ENCODE measurements at regions not wholly inside any gene's neighbourhood (a gene's known extent, or its start where the extent isn't known, plus 50 kb on each side); places are given as distances from the start of the nearest gene placed in this dataset.

- Histone ChIP-seq H3K27ac (ENCODE audit: extremely low read depth, low read depth, low read length) (no peak overlapping the region), H3K9me3 (replicated peaks; ENCODE audit: control insufficient read depth, insufficient read depth, low read depth, low read length) (no peaks in the 10 kb centered on the region), H3K4me2 (ENCODE audit: insufficient read depth, low read length) (no peak overlapping the region), H3K79me2 (ENCODE audit: control insufficient read depth, insufficient read depth, low read length) (no peaks in the 10 kb centered on the region), H3K9ac (ENCODE audit: insufficient read depth in 1 of 2, low read depth in 2 of 2, low read length in 2 of 2) (no peak overlapping the region), H3K9me1 (ENCODE audit: control insufficient read depth, insufficient read depth, low read length) (no peaks in the 10 kb centered on the region), H3K4me1 (replicated peaks in 1 of 2; ENCODE audit: control insufficient read depth in 2 of 2, insufficient read depth in 2 of 2, low read length in 2 of 2) (no peaks in the 10 kb centered on the region), H3K36me3 (ENCODE audit: control insufficient read depth, insufficient read depth, low read length) (no peaks in the 10 kb centered on the region), H2AFZ (ENCODE audit: low read depth, low read length) (no peak overlapping the region), H4K20me1 (replicated peaks; ENCODE audit: control insufficient read depth, insufficient read depth, low read length) (no peaks in the 10 kb centered on the region), H3K27me3 (ENCODE audit: control insufficient read depth in 2 of 2, insufficient read depth in 2 of 2, low read length in 2 of 2) (no peaks in the 10 kb centered on the region), H3K4me3 (no peak overlapping the region)
- intact Hi-C loops (cut with micrococcal nuclease), result no loop called here
- DNase-seq (ENCODE audit: extremely low read depth in 1 of 4, low spot score in 3 of 4), result no peak
- 33% methylated on average over 1 of the region's 1 CpG for WGBS (ENCODE audit: insufficient coverage, low coverage, missing lambda C conversion rate)
- ATAC-seq, result no peak
- CTCF ChIA-PET (ENCODE audit: low intra/inter-chr PET ratio), result no interaction called here
- TF ChIP-seq TSC22D4 (tag; IDR thresholded peaks at IDR 0.05) (no peak), SMAD3 (CRISPR knock-in tag; conservative IDR thresholded peaks at IDR 0.05) (no peak), ZNF316 (IDR thresholded peaks at IDR 0.05) (0 out of 2 replicates have a peak, but pooled peaks have one; percentile 12), HOMEZ (CRISPR knock-in tag; IDR thresholded peaks at IDR 0.05) (no peak)
- in situ Hi-C loops (cut with MboI), result no loop called here
- POLR2A ChIA-PET, result no interaction called here
- BruUV-seq (replicated peaks), result no TSS peak
- FAIRE-seq, result no peak
Measured at GRCh38 chr13:67481445-67481844, 251.3 kb upstream of the PCDH9 start.

DNA sequence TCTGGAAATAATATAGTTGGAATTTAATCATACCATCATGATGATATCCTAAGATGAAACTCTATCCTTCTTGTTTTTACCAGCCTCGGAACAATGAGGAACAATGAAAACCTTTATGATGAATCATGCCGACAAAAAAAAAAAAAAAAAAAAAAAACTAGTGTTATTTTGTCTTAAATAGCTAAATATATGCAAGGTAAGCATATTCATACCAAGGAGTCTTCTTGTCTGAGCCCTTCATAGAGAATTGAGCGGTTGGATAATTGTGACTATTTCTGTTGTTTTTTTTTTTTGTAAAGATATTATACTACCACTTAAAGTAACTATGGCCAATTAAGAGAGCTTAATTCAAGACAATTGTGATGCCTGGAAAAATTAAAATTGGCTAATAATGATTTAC, 244.0 kb upstream of the PCDH9 start:
- BruUV-seq (replicated peaks), result no TSS peak
- FAIRE-seq (no peak), ATAC-seq (no peak), DNase-seq (ENCODE audit: extremely low read depth in 1 of 4, low spot score in 3 of 4) (no peak)
- Histone ChIP-seq H3K9me1 (ENCODE audit: control insufficient read depth, insufficient read depth, low read length) (no peaks in the 10 kb centered on the region), H3K4me3 (no peak overlapping the region), H3K36me3 (ENCODE audit: control insufficient read depth, insufficient read depth, low read length) (no peaks in the 10 kb centered on the region), H2AFZ (ENCODE audit: low read depth, low read length) (no peak overlapping the region), H3K9me3 (replicated peaks; ENCODE audit: control insufficient read depth, insufficient read depth, low read depth, low read length) (no peaks in the 10 kb centered on the region; the same call in 1 of the 2 replicates), H3K79me2 (ENCODE audit: control insufficient read depth, insufficient read depth, low read length) (no peaks in the 10 kb centered on the region), H3K4me2 (ENCODE audit: insufficient read depth, low read length) (no peak overlapping the region), H3K9ac (ENCODE audit: insufficient read depth in 1 of 2, low read depth in 2 of 2, low read length in 2 of 2) (no peak overlapping the region), H3K27ac (ENCODE audit: extremely low read depth, low read depth, low read length) (no peak overlapping the region), H3K27me3 (ENCODE audit: control insufficient read depth in 2 of 2, insufficient read depth in 2 of 2, low read length in 2 of 2) (no peaks in the 10 kb centered on the region), H4K20me1 (replicated peaks; ENCODE audit: control insufficient read depth, insufficient read depth, low read length) (no peaks in the 10 kb centered on the region), H3K4me1 (replicated peaks in 1 of 2; ENCODE audit: control insufficient read depth in 2 of 2, insufficient read depth in 2 of 2, low read length in 2 of 2) (no peaks in the 10 kb centered on the region)
- CTCF ChIA-PET (ENCODE audit: low intra/inter-chr PET ratio), result no interaction called here
- peak; percentile 69 for TF ChIP-seq MAFK (IDR thresholded peaks at IDR 0.05; ENCODE audit: low read length)
- peak; percentile 40 for TF ChIP-seq ZNF316 (IDR thresholded peaks at IDR 0.05)
- TF ChIP-seq MAFF (IDR thresholded peaks at IDR 0.05; ENCODE audit: low read length), result peak; percentile 70
- no peak for TF ChIP-seq ELF2 (CRISPR knock-in tag; IDR thresholded peaks at IDR 0.05)
- WGBS (ENCODE audit: insufficient coverage, low coverage, missing lambda C conversion rate), result 15% methylated on average over 3 of the region's 3 CpGs
- in situ Hi-C loops (cut with MboI), result no loop called here
- intact Hi-C loops (cut with micrococcal nuclease), result no loop called here
- POLR2A ChIA-PET, result no interaction called here

Measured in K562 (cell line).